Mucosa of descending colon (tissue), 3 donors: ENCODE measurements at regions not wholly inside any gene's neighbourhood (a gene's known extent, or its start where the extent isn't known, plus 50 kb on each side); places are given as distances from the start of the nearest gene placed in this dataset.
"Not testable (repeated sequence)": the region's sequence is repeated elsewhere in the genome, so short reads cannot be mapped to it uniquely, and the experiment has no call there.

Experiments
- ATAC-seq: fragments of 200-7000 bp; cut with Tn5 transposase; one replicate; pipeline ENCODE4 v1.9.1; 2020; ENCODE audit warnings: mild to moderate bottlenecking, moderate library complexity
- DNase-seq, 3 donors: peaks; one replicate each; pipeline ENCODE4 v3.0.0-alpha.2; 2020
- H3K36me3 ChIP-seq: fragments of 200-600 bp; one replicate; pipeline ENCODE4 v1.8.0; 2021; ENCODE audit warnings: low read depth, mild to moderate bottlenecking
- H3K4me1 ChIP-seq: fragments of 200-600 bp; one replicate; pipeline ENCODE4 v1.8.0; 2021; ENCODE audit warnings: low read depth, mild to moderate bottlenecking
- H3K4me3 ChIP-seq: fragments of 200-600 bp; one replicate; pipeline ENCODE4 v1.8.0; 2021; ENCODE audit warnings: mild to moderate bottlenecking
- H3K9me3 ChIP-seq: fragments of 200-600 bp; one replicate; pipeline ENCODE4 v1.8.0; 2021; ENCODE audit warnings: mild to moderate bottlenecking
- CTCF ChIP-seq: fragments of 200-600 bp; IDR thresholded peaks from one replicate; pipeline ENCODE4 v1.8.0; 2022; ENCODE audit warnings: antibody characterized with exemption, mild to moderate bottlenecking
- intact Hi-C, 2 donors: fragments of 100-400 bp; cut with DNase I in 1 of 2; cut with micrococcal nuclease in 1 of 2; formaldehyde crosslinking; loops; one replicate each; pipeline versions ENCODE4 v1.11.0 to v1.11.1; 2022; cut with DNase I, micrococcal nuclease
- donor health status: DM: no; HTN: no; CAD: no; lungs with moderate emphysema.
- donor health status: DM: no; HTN: no; CAD: no.
- donor health status: DM: no; HTN: yes; CAD: no.

GRCh38 chr19:14328406-14328805 is 52.8 kb upstream of the ADGRE5 start:
- H3K36me3 ChIP-seq: no peaks in the 10 kb centered on the region
- no peak overlapping the region for H3K4me3 ChIP-seq
- DNase-seq (no peak), ATAC-seq (no peak)
- intact Hi-C loops: no loop called here
- H3K9me3 ChIP-seq: no peaks in the 10 kb centered on the region
- TF ChIP-seq CTCF: no peak
- H3K4me1 ChIP-seq: no peaks in the 10 kb centered on the region

GRCh38 chr19:14327061-14327460 is 54.2 kb upstream of the ADGRE5 start:
- H3K36me3 ChIP-seq, H3K4me1 ChIP-seq, intact Hi-C loops, ATAC-seq, DNase-seq, H3K9me3 ChIP-seq, H3K4me3 ChIP-seq: not testable (repeated sequence)

GRCh38 chr19:14325863-14326262 is 55.4 kb upstream of the ADGRE5 start:
- Histone ChIP-seq H3K36me3 (no peaks in the 10 kb centered on the region), H3K4me3 (no peak overlapping the region), H3K4me1 (no peaks in the 10 kb centered on the region), H3K9me3 (no peaks in the 10 kb centered on the region)
- TF ChIP-seq CTCF: no peak
- intact Hi-C loops: no loop called here
- ATAC-seq (no peak), DNase-seq (no peak)

- no peaks in the 10 kb centered on the region for H3K36me3 ChIP-seq
- DNase-seq: no peak
- H3K4me1 ChIP-seq: no peaks in the 10 kb centered on the region
- ATAC-seq: no peak
- intact Hi-C loops: no loop called here
- no peak for TF ChIP-seq CTCF
- H3K9me3 ChIP-seq: peaks cover 2% of the 10 kb centered on the region
- no peak overlapping the region for H3K4me3 ChIP-seq
Measured at GRCh38 chr19:14325134-14325533, 56.1 kb upstream of the ADGRE5 start.

GRCh38 chr19:14322889-14323463 is 58.3 kb upstream of the ADGRE5 start:
- H3K36me3 ChIP-seq: no peaks in the 10 kb centered on the region
- DNase-seq (no peak), ATAC-seq (no peak)
- no peak overlapping the region for H3K4me3 ChIP-seq
- TF ChIP-seq CTCF: no peak
- H3K4me1 ChIP-seq: no peaks in the 10 kb centered on the region
- intact Hi-C loops: no loop called here
- peaks cover 3% of the 10 kb centered on the region for H3K9me3 ChIP-seq

GRCh38 chr19:14320253-14320652 is 61.0 kb upstream of the ADGRE5 start:
- TF ChIP-seq CTCF: no peak
- no peak for DNase-seq
- Histone ChIP-seq H3K4me1 (no peaks in the 10 kb centered on the region), H3K36me3 (no peaks in the 10 kb centered on the region), H3K4me3 (no peak overlapping the region), H3K9me3 (peaks cover 3% of the 10 kb centered on the region)
- ATAC-seq: no peak
- intact Hi-C loops: no loop called here

GRCh38 chr19:14319720-14320119 is 61.5 kb upstream of the ADGRE5 start:
- ATAC-seq, H3K9me3 ChIP-seq, H3K36me3 ChIP-seq, DNase-seq, H3K4me1 ChIP-seq, H3K4me3 ChIP-seq, intact Hi-C loops: not testable (repeated sequence)
